T-helper 1 cell treated with Interleukin-12 subunit alpha and Interleukin-12 subunit beta and Interleukin-4 antibody, amounts not matched to agents 30 μg/mL and 1 μg/mL, for 36 hours (primary cell): ENCODE measurements at regions not wholly inside any gene's neighbourhood (a gene's known extent, or its start where the extent isn't known, plus 50 kb on each side); places are given as distances from the start of the nearest gene placed in this dataset.

Source experiments
- H3K27ac Mint-ChIP-seq: one replicate; pipeline ENCODE4 v1.8.0; 2021; ENCODE audit warnings: mild to moderate bottlenecking, mixed read lengths
- H3K27me3 Mint-ChIP-seq: one replicate; pipeline ENCODE4 v1.8.0; 2021; ENCODE audit warnings: low read depth, mixed read lengths
- H3K36me3 Mint-ChIP-seq: one replicate; pipeline ENCODE4 v1.8.0; 2021; ENCODE audit warnings: low read depth, mixed read lengths
- H3K4me1 Mint-ChIP-seq: one replicate; pipeline ENCODE4 v1.8.0; 2021; ENCODE audit warnings: low read depth, mixed read lengths
- H3K4me3 Mint-ChIP-seq: one replicate; pipeline ENCODE4 v1.8.0; 2021; ENCODE audit warnings: mild to moderate bottlenecking, moderate library complexity, mixed read lengths
- H3K9me3 Mint-ChIP-seq: one replicate; pipeline ENCODE4 v1.8.0; 2021; ENCODE audit warnings: mixed read lengths

DNA sequence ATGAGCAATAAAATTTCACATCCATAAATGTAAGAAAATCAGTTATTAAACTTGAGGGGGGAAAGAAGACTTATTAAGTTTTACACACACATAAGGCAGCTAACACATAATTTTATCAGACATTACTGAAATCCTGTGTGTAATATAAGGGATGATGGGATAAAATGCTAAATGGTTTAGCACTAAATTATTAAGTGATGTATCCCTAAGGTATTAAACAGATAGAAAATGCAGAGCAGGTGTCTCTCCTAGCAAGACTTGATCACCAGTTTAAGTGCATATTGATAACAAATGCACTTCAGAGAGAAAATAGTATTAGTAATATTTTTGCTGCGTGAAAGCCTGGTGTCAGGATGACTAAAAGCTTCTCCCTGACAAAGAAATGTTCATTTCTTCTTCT is 172.8 kb upstream of the ZFP64 start:
- H3K4me3 Mint-ChIP-seq, result no peak overlapping the region
- H3K9me3 Mint-ChIP-seq, result no peaks in the 10 kb centered on the region
- H3K27me3 Mint-ChIP-seq, result no peaks in the 10 kb centered on the region
- no peak overlapping the region for H3K27ac Mint-ChIP-seq
- no peaks in the 10 kb centered on the region for H3K4me1 Mint-ChIP-seq
- H3K36me3 Mint-ChIP-seq, result no peaks in the 10 kb centered on the region

DNA sequence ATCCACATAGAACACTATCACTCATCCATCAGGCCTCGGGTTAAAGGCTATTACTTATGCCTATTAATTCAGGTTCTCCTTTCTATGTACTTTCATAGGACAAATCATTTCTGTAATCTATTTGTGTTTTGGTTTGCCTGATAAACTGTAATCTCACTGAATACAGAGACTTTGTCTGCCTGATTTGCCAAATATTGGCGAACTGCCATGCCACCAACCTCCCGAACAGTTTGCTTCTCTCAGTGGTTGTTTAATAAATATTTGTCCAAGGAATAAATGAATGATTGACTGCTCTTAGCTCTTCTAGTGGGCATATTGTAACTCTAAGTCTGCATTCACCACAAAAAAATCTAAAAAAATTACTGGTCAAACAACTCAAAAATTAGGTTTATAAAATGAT is 170.1 kb upstream of the ZFP64 start:
- H3K27ac Mint-ChIP-seq, result no peak overlapping the region
- no peaks in the 10 kb centered on the region for H3K27me3 Mint-ChIP-seq
- H3K4me3 Mint-ChIP-seq, result no peak overlapping the region
- no peaks in the 10 kb centered on the region for H3K9me3 Mint-ChIP-seq
- H3K4me1 Mint-ChIP-seq, result no peaks in the 10 kb centered on the region
- no peaks in the 10 kb centered on the region for H3K36me3 Mint-ChIP-seq

DNA sequence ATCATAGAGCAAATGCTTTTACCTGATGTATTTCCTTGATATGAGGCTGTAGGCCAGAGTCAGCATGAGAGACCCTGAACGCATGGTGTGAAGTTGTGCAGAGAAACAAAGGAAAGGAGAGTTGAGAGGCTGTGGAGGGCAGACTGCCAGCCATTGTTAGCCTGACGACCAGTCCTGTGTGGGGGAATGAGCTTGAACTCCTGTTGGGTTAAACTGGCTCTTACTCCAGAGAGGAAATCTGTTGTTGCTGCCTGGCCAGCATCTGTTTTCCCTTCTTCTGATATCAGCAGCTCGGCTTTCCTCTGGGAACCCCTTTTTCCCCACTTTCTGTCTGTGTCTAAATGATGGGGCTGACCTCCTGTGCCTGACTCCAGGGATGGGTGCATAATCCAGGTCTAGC is 158.2 kb upstream of the ZFP64 start:
- Mint-ChIP-seq H3K27me3 (no peaks in the 10 kb centered on the region), H3K4me3 (no peak overlapping the region), H3K27ac (no peak overlapping the region), H3K36me3 (no peaks in the 10 kb centered on the region), H3K4me1 (no peaks in the 10 kb centered on the region), H3K9me3 (no peaks in the 10 kb centered on the region)

DNA sequence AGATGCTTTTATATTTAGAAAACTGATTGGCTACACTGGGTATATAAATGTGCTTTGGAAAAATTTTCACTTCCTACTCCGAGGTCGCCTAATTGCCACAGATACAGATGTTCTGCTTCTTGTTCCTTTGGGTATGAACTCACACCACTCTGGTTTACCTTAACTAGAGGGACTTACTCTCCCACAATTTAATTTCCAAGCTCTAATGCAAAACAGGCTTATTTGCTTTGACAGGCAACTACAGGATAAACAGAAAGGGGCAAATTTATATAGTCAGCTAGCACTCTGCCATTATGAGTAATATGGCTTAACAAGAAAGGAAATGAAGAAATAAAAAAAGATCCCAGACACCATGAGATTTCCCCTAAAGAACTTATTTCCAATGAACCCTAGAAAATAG is 156.9 kb upstream of the ZFP64 start:
- Mint-ChIP-seq H3K27me3 (no peaks in the 10 kb centered on the region), H3K9me3 (no peaks in the 10 kb centered on the region), H3K27ac (no peak overlapping the region), H3K4me3 (no peak overlapping the region), H3K4me1 (no peaks in the 10 kb centered on the region), H3K36me3 (no peaks in the 10 kb centered on the region)

DNA sequence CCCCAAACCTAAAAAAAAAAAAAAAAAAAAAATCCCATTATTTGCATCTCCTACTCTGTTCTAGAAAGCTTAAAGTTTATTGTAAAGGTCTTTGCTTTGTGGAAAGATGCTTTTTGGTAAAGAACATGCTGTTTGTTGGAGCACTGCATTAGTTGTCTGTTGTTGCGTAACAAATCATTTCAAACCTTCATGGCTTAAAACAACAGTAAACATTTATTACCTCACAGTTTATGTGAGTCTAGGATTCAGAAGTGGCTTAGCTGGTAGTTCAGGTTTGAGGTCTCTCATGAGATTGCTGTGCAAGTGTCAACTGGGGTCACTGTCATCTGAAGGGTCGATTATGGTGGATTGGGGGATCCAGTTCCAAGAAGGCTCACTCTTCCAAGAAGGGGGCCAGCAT is 155.2 kb upstream of the ZFP64 start:
- Mint-ChIP-seq H3K4me3 (no peak overlapping the region), H3K9me3 (no peaks in the 10 kb centered on the region), H3K36me3 (no peaks in the 10 kb centered on the region), H3K27ac (no peak overlapping the region), H3K4me1 (no peaks in the 10 kb centered on the region), H3K27me3 (no peaks in the 10 kb centered on the region)

DNA sequence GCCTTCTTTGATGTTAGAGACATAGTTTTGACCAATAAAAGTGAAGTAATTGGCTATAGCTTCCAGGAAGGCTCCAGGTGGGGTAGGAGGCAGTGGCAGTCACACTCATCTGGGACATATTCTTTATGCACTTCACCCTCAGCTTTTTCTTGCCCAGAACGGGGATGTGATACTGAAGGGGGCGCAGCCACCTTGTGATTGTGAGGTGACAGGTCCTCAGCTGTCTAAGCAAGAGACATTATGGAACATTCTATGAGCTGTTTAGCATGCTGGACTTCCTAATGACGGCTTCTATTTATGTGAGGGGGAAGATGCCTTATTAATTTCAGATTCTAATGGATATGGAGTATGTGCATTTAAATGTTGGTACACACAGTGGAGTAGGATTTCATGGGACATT is 151.3 kb upstream of the ZFP64 start:
- Mint-ChIP-seq H3K4me1 (no peaks in the 10 kb centered on the region), H3K27me3 (no peaks in the 10 kb centered on the region), H3K36me3 (no peaks in the 10 kb centered on the region)

DNA sequence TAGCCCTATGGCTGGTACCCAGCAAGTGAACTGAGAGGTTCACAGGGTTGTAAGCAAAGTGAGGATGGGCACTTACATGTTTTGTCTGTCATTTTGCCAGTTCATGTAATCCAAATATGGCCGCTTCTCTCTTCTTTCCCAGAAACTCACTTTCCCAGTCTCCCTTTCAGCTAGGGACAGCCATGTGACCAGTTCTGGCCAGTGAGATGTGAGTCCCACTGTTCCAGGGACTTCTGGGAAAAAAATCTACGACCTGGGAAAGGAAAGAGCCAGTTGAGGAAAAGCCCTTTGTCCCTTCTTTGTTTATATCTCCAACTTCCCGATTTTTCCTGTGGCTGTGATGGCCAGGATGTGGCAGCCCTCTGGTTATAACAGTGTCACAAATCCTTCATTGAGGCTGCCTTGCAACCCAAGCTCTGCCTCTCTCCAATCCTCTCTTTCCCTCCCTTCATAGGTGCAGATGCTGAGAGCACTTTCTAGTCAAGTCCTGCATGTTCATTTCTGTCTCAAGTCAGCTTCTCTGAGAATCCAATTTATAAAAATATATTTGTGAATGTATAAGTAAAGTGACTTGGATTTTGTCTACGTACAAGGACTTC is 148.6 kb upstream of the ZFP64 start:
- no peaks in the 10 kb centered on the region for H3K4me1 Mint-ChIP-seq
- H3K36me3 Mint-ChIP-seq, result no peaks in the 10 kb centered on the region
- no peaks in the 10 kb centered on the region for H3K9me3 Mint-ChIP-seq
- H3K27ac Mint-ChIP-seq, result no peak overlapping the region
- H3K4me3 Mint-ChIP-seq, result no peak overlapping the region
- no peaks in the 10 kb centered on the region for H3K27me3 Mint-ChIP-seq

More for the DNA sequence above, 151.3 kb upstream of the ZFP64 start:
- no peak overlapping the region for H3K27ac Mint-ChIP-seq
- H3K9me3 Mint-ChIP-seq, result no peaks in the 10 kb centered on the region
- no peak overlapping the region for H3K4me3 Mint-ChIP-seq

DNA sequence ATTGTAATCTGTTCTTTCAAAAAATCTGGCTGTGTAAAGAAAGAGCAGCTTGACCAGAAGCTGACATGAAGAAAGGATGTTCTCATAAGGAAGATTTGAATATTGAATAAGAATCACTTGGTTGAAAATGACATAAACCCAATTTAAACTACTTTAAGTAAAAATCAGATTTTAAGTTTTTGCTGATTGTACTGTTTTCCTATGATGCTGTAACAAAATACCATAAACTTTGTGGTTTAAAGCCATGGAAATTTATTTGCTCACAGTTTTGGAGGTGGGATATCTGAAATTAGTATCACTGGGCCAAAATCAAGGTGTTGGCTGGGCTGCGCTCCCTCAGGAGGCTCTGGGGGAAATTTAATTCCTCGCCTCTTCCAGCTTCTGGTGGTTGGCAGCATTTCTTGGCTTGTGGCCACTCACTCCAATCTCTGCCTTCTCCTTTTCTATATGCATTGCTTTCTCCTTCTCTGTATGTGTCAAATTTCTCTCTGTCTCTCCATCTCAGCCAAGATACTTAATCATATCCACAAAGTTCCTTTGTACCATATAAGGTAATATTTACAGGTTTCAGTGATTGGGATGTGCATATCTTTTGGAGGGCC is 141.2 kb upstream of the ZFP64 start:
- no peak overlapping the region for H3K27ac Mint-ChIP-seq
- no peaks in the 10 kb centered on the region for H3K4me1 Mint-ChIP-seq
- no peak overlapping the region for H3K4me3 Mint-ChIP-seq
- peaks cover 3% of the 10 kb centered on the region for H3K9me3 Mint-ChIP-seq
- H3K36me3 Mint-ChIP-seq, result no peaks in the 10 kb centered on the region
- no peaks in the 10 kb centered on the region for H3K27me3 Mint-ChIP-seq

DNA sequence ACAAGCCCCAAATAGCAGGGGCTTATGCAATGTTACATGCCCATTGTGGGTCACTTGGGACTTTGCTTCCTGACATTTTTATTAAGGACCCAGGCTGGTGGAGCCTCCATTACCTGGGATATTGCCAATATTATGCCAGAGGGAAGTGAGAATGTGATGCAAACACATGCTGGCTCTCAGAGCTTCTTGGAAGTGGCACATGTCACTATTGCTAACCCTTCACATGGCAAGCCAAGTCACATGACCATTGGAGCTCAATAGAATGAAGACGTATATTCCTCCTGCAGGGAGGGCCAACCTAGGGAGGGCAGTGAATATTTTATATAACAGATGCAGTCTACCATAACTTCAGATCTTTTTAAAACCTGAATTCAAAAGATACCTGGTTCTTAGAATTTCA is 140.7 kb upstream of the ZFP64 start:
- no peaks in the 10 kb centered on the region for H3K27me3 Mint-ChIP-seq
- H3K27ac Mint-ChIP-seq, result no peak overlapping the region
- no peak overlapping the region for H3K4me3 Mint-ChIP-seq
- no peaks in the 10 kb centered on the region for H3K36me3 Mint-ChIP-seq
- peaks cover 3% of the 10 kb centered on the region for H3K9me3 Mint-ChIP-seq
- no peaks in the 10 kb centered on the region for H3K4me1 Mint-ChIP-seq

DNA sequence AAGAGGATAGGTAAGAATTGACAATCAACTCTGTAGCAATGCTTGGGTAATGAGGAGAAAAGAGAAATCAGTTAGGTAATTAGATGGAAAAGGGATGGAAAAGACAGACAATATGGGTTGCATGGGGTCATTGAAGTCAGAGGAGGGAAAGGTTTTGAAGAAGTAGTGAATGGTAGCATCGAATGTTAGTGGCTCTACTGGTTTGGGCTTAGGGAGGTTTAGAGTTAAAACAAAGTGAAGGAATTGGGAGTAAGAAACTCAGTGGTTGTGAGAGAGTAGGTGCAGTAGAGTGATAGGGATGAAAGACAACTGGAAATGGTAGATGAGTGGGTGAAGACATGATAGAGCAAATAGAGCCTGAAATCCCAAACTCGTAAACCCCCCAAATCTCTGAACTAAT is 140.1 kb upstream of the ZFP64 start:
- Mint-ChIP-seq H3K27ac (no peak overlapping the region), H3K9me3 (peaks cover 3% of the 10 kb centered on the region), H3K27me3 (no peaks in the 10 kb centered on the region), H3K36me3 (no peaks in the 10 kb centered on the region), H3K4me1 (no peaks in the 10 kb centered on the region), H3K4me3 (no peak overlapping the region)

DNA sequence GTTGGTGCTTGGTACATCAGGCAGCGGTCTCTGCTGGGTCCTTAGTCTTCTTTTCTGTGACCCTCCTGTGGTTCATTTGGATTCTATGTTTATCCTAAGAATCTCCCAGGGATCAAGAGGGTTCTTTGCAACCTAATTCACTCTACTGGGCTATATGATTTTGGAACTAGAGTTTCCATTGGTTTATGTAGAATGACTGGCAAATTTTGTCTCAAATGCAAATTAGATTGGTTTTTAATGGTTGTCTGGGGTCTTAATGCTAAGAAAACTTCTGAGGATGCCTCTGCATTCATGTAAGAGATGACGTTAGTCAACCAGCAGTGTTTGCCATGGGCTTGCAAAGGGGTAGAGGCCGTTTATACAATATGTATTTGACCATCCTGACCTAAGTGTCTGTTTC is 129.8 kb upstream of the ZFP64 start:
- H3K27ac Mint-ChIP-seq, result no peak overlapping the region
- H3K27me3 Mint-ChIP-seq, result no peaks in the 10 kb centered on the region
- H3K4me3 Mint-ChIP-seq, result no peak overlapping the region
- no peaks in the 10 kb centered on the region for H3K9me3 Mint-ChIP-seq
- H3K36me3 Mint-ChIP-seq, result no peaks in the 10 kb centered on the region
- H3K4me1 Mint-ChIP-seq, result no peaks in the 10 kb centered on the region

DNA sequence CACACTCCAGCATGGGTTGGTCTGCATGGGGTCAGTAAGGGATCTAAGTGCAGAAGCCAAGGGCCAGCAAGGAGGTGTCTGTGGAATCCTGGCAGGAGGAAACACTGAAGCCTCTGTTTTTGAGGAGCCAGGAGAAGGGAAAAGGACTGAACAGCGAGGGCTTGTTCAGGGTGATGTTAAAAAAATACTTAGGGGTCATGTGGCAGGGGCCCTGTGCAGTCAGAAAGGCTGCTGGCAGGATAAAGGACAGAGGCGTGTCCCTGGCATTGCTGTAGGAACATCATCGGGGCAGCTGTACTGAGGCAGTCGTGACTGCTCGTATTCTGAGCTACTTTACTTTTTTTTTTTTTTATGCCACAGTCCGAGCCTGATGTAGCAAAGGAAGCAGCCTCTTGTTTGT is 127.1 kb upstream of the ZFP64 start:
- Mint-ChIP-seq H3K27ac (no peak overlapping the region), H3K4me1 (peaks cover 3% of the 10 kb centered on the region), H3K4me3 (no peak overlapping the region), H3K9me3 (no peaks in the 10 kb centered on the region), H3K27me3 (no peaks in the 10 kb centered on the region), H3K36me3 (no peaks in the 10 kb centered on the region)

DNA sequence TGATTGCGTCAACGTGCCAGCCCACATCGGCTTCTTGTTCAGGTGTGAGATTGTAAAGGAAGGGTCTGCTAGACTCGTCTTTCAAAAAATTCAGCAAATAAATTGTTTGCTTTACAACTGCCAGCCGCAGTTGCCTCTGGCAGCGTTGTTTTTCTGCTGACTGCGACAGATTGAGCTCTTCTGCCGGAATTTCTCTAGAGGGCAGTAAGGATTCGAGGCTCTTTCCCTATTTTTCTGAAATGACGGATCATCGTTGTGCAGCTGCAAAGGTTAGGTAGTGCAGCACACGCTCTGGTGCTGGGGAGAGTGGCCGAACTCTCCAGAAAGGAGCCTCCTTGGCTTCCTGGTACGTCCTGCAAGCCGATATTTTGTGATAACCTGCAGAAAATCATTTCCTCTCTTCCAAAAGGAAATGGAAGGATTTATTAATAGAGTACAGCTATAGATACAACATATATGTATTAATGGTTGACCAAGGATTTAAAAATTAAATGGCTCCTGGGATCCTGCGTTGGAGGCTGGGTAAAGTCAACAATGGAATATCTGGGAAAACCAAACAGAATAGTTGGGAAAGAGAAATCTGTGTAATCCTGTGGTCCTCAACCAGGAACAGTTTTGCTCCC is 121.9 kb upstream of the ZFP64 start:
- Mint-ChIP-seq H3K36me3 (no peaks in the 10 kb centered on the region), H3K4me3 (no peak overlapping the region), H3K9me3 (no peaks in the 10 kb centered on the region), H3K27ac (no peak overlapping the region), H3K4me1 (peaks cover 3% of the 10 kb centered on the region), H3K27me3 (peaks cover 4% of the 10 kb centered on the region)

DNA sequence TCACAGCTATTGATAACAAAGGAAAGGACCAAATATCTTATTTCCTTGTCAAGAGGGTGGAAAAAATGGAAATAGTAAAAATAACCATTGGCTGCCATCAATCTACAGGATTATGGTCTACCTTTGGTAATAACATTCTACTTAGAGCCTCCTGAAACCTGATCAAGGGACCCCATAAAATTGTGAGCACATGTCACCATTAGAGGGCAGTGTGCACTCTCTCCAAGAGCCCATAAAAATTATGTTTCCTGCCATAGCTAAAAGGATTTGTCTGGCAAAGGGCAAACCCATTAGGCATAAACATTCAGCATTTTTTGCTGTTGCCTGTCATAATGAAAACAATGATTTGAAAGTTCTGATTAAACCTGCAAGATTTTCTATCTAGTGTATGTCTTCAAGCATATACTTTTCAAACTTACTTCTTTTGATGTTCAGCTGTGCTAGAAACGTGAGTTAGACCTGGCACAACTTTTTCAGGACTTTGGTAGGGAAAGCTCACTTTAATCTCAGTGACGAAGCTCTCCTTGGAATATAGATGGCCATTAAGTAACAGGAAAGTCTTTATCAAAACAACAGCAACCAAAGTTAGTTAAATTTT is 120.7 kb upstream of the ZFP64 start:
- no peak overlapping the region for H3K4me3 Mint-ChIP-seq
- peaks cover 4% of the 10 kb centered on the region for H3K27me3 Mint-ChIP-seq
- H3K4me1 Mint-ChIP-seq, result peaks cover 6% of the 10 kb centered on the region
- no peaks in the 10 kb centered on the region for H3K9me3 Mint-ChIP-seq
- no peaks in the 10 kb centered on the region for H3K36me3 Mint-ChIP-seq
- H3K27ac Mint-ChIP-seq, result no peak overlapping the region

DNA sequence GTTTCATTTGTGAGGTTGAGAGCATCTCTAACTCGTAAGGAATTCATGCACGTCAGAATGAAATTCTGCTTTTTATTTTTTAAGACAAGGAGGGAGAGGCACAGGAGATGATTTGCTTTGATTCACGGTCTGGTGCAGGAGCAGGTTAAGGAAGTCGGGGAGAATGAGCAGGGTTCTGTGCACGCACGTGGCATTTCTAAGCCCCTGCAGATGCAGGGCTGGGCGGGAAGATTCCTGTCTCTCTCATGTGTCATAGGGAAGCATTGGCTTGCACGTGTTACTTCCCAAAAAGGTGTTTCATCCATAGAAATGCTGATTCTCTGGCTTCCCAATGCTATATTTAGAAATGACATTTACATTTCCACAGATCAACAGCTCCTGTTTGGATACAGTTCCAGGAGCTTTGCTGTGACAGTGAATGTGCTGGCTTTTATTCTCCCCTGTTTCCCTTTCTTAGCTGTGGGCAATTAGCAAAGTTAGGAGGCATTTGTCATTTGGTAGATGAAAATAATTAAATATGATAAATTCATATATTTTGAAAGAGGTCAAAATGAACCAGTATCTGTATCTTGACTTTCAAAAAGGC is 119.7 kb upstream of the ZFP64 start:
- H3K27ac Mint-ChIP-seq, result no peak overlapping the region
- H3K36me3 Mint-ChIP-seq, result no peaks in the 10 kb centered on the region
- no peak overlapping the region for H3K4me3 Mint-ChIP-seq
- peaks cover 4% of the 10 kb centered on the region for H3K27me3 Mint-ChIP-seq
- H3K9me3 Mint-ChIP-seq, result no peaks in the 10 kb centered on the region
- H3K4me1 Mint-ChIP-seq, result peaks cover 8% of the 10 kb centered on the region
